HG03432 (cell line): ENCODE measurements at regions not wholly inside any gene's neighbourhood (a gene's known extent, or its start where the extent isn't known, plus 50 kb on each side); places are given as distances from the start of the nearest gene placed in this dataset.

Source experiments
- ATAC-seq: cut with Tn5 transposase; IDR thresholded peaks from one replicate; pipeline ENCODE4 v1.9.1; 2021; ENCODE audit warnings: mild to moderate bottlenecking, moderate library complexity; ENCODE audit not compliant: unreplicated experiment

DNA sequence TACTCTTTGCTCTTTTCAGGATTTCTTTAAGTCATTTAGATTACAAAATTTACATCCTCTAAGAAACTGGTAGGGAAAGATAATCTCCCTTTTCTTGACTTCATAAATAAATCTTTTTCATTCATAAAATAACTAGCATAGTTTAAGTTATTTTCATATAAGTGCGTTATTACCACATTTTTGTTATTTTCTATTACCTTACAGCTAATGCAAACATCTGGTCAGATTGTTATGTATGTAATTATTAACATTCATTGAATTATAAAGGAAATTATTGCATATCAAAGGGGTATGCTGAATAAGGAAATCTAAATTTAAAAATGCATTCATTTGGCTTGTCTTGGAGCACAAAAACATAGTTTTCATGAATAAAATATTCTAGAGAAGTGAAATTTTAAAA, 55.3 kb upstream of the SLITRK1 start:
- ATAC-seq, result no peak

DNA sequence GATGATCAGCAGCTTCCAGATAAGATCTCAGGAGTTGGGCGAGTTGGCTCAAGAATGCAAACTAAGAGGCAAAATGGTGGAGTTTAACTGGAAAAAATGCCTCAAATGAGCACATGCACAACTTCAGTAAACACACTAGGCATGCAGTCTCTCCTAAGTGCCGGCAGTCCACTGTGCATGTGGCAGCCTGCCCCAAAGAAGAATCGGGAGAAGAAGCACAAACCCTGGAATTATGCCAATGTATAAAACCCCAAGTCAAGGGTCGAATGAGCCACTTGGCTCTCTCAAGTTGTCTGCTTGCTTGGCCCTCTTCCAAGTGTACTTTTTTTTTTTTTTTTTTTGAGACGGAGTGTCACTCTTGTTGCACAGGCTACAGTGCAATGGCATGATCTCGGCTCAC, 53.3 kb upstream of the SLITRK1 start:
- ATAC-seq, result no peak
